RKO (cell line): ENCODE measurements at regions not wholly inside any gene's neighbourhood (a gene's known extent, or its start where the extent isn't known, plus 50 kb on each side); places are given as distances from the start of the nearest gene placed in this dataset.
"Not testable (repeated sequence)": the region's sequence is repeated elsewhere in the genome, so short reads cannot be mapped to it uniquely, and the experiment has no call there.

Experiments used
- DNase-seq: peaks from one replicate; pipeline ENCODE4 v3.0.0-alpha.2; 2016; ENCODE audit warnings: low spot score

- no peak for DNase-seq
Measured at GRCh38 chr1:163574119-163574518, 252.4 kb downstream of the NUF2 start.

- no peak for DNase-seq
Measured at GRCh38 chr1:163580926-163581325, 259.2 kb downstream of the NUF2 start.

- no peak for DNase-seq
Measured at GRCh38 chr1:163583661-163584181, 262.0 kb downstream of the NUF2 start.

- no peak for DNase-seq
Measured at GRCh38 chr1:163585796-163586195, 264.0 kb downstream of the NUF2 start.

GRCh38 chr1:163588796-163589195 is 267.0 kb downstream of the NUF2 start:
- DNase-seq = no peak

GRCh38 chr1:163589735-163590134 is 268.0 kb downstream of the NUF2 start:
- no peak for DNase-seq

GRCh38 chr1:163591131-163591530 is 269.4 kb downstream of the NUF2 start:
- DNase-seq = not testable (repeated sequence)

GRCh38 chr1:163592623-163593022 is 270.9 kb downstream of the NUF2 start:
- DNase-seq = not testable (repeated sequence)

- not testable (repeated sequence) for DNase-seq
Measured at GRCh38 chr1:163596106-163596505, 274.4 kb downstream of the NUF2 start.

- no peak for DNase-seq
Measured at GRCh38 chr1:163596541-163597258, 274.9 kb downstream of the NUF2 start.

- no peak for DNase-seq
Measured at GRCh38 chr1:163604321-163604720, 282.6 kb downstream of the NUF2 start.

GRCh38 chr1:163604896-163605295 is 283.1 kb downstream of the NUF2 start:
- no peak for DNase-seq

- DNase-seq = no peak
Measured at GRCh38 chr1:163608979-163609378, 287.2 kb downstream of the NUF2 start.

- no peak for DNase-seq
Measured at GRCh38 chr1:163609858-163610257, 288.1 kb downstream of the NUF2 start.

- no peak for DNase-seq
Measured at GRCh38 chr1:163610486-163610885, 288.7 kb downstream of the NUF2 start.

- DNase-seq = no peak
Measured at GRCh38 chr1:163614361-163614760, 292.6 kb downstream of the NUF2 start.

- no peak for DNase-seq
Measured at GRCh38 chr1:163628034-163628773, 306.4 kb downstream of the NUF2 start.

GRCh38 chr1:163632269-163632668 is 310.5 kb downstream of the NUF2 start:
- no peak for DNase-seq

- DNase-seq = no peak
Measured at GRCh38 chr1:163633366-163633765, 311.6 kb downstream of the NUF2 start.

- DNase-seq = not testable (repeated sequence)
Measured at GRCh38 chr1:163645676-163646075, 323.9 kb downstream of the NUF2 start.

GRCh38 chr1:163650624-163651023 is 328.9 kb downstream of the NUF2 start:
- DNase-seq = no peak

- no peak for DNase-seq
Measured at GRCh38 chr1:163652441-163652840, 330.7 kb downstream of the NUF2 start.

GRCh38 chr1:163655565-163655964 is 333.8 kb downstream of the NUF2 start:
- DNase-seq = no peak
